T follicular helper cell (primary cell): ENCODE measurements at regions not wholly inside any gene's neighbourhood (a gene's known extent, or its start where the extent isn't known, plus 50 kb on each side); places are given as distances from the start of the nearest gene placed in this dataset.
"Not testable (repeated sequence)": the region's sequence is repeated elsewhere in the genome, so short reads cannot be mapped to it uniquely, and the experiment has no call there.

Experiments
- DNase-seq: peaks from one replicate; pipeline ENCODE4 v3.0.0-alpha.2; 2020; ENCODE audit warnings: low read depth

GRCh38 chr5:56732121-56732520 is 83.2 kb upstream of the MAP3K1 start:
- DNase-seq = no peak

GRCh38 chr5:56731473-56731872 is 83.9 kb upstream of the MAP3K1 start:
- not testable (repeated sequence) for DNase-seq

GRCh38 chr5:56729488-56729887 is 85.9 kb upstream of the MAP3K1 start:
- no peak for DNase-seq

DNA sequence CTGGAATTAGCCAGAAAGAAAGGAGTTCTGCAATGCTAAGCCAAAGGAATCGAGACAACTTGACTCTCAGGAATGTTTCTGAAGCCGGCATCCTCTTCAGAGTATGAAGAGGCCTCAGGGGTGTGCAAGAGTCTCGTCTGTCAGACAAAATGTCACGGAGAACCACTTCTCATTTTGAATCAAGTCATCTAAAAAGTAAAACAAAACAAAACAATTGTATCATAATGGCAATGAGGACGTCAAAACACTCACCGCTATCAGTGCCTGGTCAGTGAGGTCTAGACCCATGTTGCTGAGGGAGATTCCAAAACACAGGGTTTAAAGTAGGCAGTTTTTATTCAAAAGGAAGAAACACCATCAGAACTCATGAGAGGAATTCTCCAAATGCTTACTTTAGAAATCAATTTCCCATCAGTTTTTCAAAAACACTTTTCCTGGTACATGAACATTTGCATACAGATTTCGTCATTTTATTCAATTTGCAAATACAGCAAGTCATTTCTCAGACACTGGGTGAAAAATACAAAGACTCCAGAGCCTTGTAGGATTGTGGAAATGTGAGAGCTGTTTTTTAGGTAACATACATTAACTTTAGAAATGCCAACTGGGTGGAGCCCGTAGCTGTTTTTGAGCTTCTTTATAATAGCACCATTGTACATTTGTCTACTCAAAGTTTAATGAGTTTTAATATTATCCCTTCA is 89.5 kb upstream of the MAP3K1 start:
- no peak for DNase-seq

DNA sequence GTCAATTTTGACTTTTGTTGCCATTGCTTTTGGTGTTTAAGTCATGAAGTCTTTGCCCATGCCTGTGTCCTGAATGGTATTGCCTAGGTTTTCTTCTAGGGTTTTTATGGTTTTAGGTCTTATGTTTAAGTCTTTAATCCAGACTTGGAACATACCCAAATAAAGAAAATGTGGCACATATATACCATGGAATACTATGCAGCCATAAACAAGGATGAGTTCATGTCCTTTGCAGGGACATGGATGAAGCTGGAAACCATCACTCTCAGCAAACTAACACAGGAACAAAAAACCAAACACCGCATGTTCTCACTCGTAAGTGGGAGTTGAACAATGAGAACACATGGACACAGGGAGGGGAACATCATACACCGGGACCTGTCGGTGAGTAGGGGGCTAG is 90.5 kb upstream of the MAP3K1 start:
- DNase-seq = not testable (repeated sequence)

DNA sequence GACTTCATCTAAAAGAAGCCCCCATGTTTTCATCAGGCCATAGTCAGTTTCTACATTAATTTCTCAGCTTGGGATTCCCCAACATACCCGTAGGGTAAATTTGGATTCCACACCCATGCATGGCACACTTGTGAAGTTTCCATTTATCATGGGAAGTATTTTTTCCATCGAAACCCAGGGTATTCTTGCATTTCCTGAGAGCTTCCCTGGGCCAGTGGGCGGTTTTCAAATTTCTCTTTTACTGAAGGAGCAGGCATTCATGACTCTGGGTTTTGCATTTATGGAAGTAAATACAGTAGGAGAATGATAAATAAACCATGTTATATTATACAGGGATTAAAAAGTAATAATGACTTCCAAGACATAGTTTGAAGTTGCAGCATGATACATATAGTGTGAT is 93.0 kb upstream of the MAP3K1 start:
- DNase-seq = no peak

DNA sequence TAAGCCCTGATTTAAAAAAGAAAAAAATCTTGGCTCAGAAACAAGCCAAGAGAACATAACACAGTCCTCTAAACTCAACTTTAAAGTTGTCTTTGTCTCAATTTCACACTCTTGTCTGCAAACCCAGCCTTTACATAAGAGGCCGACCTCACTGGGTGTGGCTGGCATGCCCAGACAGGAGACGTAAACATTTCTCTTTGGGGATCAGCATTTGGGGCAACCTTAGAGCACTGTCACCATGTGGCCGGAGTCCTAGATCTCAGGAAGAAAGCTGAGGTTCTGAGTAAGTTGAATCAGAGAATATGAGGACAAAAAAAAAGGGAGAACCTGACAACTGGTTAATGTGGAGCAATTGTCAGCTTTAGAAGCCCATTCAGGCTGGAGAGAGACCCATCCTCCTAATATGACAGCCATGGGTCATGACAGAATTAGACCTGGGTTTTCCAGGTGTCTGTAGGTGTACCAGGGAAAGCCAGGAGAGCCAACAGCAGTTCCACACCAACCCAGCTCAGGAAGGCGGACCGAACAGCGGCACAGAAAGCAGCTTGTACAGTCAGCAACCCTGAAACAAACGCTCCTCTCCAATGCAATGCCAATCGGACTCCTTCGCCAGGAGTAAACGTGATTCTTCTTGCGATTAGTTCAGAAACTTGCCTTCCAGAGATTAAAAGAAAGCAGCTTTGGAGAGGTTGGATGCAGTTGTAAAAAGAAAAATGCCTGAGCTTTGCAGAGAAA is 97.9 kb upstream of the MAP3K1 start:
- no peak for DNase-seq

GRCh38 chr5:56715986-56716385 is 99.4 kb upstream of the MAP3K1 start:
- DNase-seq = no peak

DNA sequence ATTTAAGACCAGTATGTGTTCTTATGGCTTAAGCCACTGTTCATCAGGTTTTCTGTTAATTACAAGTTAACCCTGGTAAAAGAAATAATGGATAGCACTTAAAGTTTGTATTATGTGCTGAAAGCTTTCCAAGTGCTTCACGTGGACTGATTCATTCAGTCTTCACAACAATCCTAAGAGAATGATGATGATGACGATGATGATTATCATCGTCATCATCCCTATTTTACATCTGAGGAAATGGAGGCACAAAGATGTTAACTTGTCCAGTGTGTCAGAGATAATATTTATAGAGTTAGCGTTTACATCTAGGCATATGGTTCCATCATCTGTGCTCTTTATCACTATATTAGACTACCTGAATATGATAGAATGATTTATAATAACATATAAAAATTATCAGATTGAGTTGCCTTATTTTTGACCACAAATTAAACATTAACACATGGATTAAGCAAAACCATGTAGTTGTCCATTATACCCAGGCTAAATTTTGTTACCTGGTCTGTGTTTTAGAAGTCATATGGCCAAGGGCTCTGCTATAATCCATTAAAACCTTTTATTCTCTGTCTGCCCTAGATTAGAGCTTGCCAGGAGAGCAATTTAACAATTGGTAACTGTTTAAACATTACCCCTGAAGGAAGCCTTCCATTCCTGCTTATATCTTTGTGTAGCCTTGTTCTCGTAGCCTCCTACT is 102.3 kb upstream of the MAP3K1 start:
- DNase-seq = no peak

- DNase-seq = no peak
These were observed 104.3 kb upstream of the MAP3K1 start for GRCh38 chr5:56710826-56711590.

DNA sequence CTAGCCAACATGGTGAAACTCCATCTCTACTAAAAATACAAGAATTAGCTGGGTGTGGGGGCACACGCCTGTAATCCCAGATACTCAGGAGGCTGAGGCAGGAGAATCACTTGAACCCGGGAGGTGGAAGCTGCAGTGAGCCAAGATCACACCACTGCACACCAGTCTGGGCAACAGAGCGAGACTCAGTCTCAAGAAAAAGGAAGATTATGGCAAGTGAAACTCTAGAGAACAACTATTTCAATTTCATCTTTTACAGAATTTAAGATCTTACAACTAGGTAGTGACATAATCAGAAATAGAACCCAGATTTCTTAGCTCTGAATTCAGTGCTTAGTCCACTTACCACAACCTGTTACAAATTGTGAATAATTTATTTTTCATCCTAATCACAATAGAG is 108.8 kb upstream of the MAP3K1 start:
- DNase-seq = no peak

DNA sequence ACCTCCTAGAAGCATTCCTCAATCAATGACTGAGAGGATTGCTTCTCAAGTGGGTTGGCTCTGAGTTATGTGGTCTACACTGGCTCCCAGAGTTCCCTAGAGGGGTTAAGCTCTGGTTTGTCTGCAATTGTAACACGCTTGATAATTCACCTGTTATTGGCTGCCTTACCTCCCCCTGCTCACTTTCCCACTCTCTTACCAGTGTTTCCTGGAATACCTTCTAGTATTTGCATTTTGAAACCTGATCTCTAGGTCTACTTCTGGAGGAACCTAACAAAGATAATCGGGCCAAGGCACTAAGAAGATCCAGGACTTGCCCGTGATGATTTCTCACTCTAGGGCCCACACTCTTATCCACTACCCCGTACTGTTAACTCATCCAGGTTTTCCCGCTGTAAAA is 110.1 kb upstream of the MAP3K1 start:
- no peak for DNase-seq

- DNase-seq = no peak
These were observed 111.4 kb upstream of the MAP3K1 start for GRCh38 chr5:56703952-56704351.

- DNase-seq = no peak
These were observed 114.6 kb upstream of the MAP3K1 start for GRCh38 chr5:56700711-56701110.

GRCh38 chr5:56699538-56699937 is 115.8 kb upstream of the MAP3K1 start:
- no peak for DNase-seq

- DNase-seq = no peak
These were observed 116.6 kb upstream of the MAP3K1 start for GRCh38 chr5:56698463-56699381.

DNA sequence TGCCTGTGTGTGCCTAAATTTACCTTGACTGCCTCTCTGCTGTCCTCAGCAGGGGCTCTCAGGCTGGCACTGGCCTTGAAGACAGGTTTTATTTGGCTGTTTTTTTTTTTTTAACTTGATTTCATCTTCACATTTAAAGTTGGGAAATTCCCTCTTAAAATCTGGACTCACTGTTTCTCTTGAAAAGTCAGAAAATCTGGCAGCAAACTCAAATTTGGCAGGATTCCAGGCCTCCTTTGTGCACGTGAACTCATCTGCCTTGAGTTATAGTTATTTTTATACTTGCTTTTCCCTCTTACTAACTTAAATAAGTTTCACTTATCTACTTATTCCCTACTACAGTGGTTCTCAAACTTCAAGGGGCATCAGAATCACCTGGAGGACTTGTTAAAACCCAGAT is 118.4 kb upstream of the MAP3K1 start:
- DNase-seq = peak; percentile 4

- DNase-seq = peak; percentile 4
These were observed 122.1 kb upstream of the MAP3K1 start for GRCh38 chr5:56693220-56693579.

GRCh38 chr5:56692359-56693219 is 122.8 kb upstream of the MAP3K1 start:
- no peak for DNase-seq

GRCh38 chr5:56688402-56688801 is 126.9 kb upstream of the MAP3K1 start:
- no peak for DNase-seq
